NOMO-1 treated with DMSO at 0.1 percent for 48 hours (cell line): ENCODE measurements at regions not wholly inside any gene's neighbourhood (a gene's known extent, or its start where the extent isn't known, plus 50 kb on each side); places are given as distances from the start of the nearest gene placed in this dataset.
"Not testable (repeated sequence)": the region's sequence is repeated elsewhere in the genome, so short reads cannot be mapped to it uniquely, and the experiment has no call there.

Experiments used
- DNase-seq: peaks from one replicate; lab custom pipeline; 2025; ENCODE audit not compliant: unreplicated experiment; lab: John Stamatoyannopoulos, UW

GRCh38 chr9:71285191-71285656 is 163.8 kb upstream of the TRPM3 start:
- DNase-seq: peak; percentile 16

DNA sequence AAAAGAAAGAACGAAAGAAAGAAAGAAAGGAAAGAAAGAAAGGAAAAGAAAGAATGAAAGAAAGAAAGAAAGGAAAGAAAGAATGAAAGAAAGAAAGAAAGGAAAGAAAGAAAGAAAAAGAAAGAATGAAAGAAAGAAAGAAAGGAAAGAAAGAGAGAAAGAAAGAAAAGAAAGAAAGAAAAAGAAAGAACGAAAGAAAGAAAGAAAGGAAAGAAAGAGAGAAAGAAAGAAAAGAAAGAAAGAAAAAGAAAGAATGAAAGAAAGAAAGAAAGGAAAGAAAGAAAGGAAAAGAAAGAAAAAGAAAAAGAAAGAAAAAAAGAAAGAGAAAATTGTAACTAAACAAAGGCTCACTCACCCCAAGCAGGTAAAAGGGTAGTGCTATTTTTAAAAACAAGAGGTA is 160.7 kb upstream of the TRPM3 start:
- DNase-seq: not testable (repeated sequence)

- no peak for DNase-seq
Observed at GRCh38 chr9:71279151-71279739, 157.8 kb upstream of the TRPM3 start.

DNA sequence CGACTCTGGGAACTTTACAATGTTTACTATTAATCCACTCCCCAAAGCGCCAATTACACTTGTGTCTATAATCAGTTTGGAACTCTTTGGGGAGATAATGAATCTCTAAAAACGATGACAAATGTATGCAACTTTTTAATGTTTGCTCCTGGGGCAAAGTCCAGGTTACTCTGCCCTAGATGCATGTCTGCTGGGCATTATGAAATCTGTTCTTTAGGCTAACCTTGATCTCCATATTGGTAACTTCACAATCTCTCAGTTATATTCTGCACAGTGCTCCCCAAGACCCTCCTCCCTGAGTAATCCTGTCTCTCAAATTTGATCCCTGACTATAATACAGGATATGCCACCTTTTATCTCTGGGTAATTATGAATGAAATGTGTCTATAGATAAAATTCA is 152.2 kb upstream of the TRPM3 start:
- no peak for DNase-seq

- DNase-seq: no peak
Observed at GRCh38 chr9:71271602-71272001, 150.2 kb upstream of the TRPM3 start.

DNA sequence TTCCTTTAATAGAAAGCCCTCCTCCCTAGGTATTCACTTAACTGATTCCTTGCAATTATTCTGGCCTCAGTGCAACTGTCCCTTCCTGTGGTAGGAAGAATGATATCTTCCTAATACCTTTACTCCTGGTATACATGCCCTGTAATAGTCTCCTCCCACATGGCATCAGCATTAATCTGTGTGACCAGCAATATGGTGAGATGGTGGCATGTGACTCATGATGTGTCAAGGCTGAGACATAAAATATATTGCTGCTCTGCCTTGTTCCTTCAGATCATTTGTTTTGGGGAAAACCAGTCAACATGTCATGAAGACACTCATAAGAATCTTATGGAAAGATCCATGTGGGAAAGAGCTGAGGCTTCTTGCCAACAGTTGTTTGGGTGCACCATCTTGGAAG is 149.1 kb upstream of the TRPM3 start:
- no peak for DNase-seq

DNA sequence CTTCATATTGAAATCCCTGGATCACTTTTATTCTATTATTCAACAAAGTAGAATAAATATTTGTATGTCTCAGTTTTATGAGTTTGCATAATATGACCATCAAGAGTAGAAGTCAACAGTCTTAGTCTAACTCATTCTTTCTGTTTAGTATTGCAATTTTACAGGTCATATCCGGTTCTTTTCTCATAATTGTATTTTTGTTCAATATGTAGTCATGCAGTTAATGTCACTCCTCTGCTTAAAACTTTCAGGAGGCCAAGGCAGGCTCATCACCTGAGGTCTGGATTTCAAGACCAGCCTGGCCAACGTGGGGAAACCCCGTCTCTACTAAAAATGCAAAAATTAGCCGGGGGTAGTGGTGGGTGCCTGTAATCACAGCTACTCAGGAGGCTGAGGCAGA is 148.4 kb upstream of the TRPM3 start:
- DNase-seq: no peak

- DNase-seq: no peak
Observed at GRCh38 chr9:71268871-71269635, 147.6 kb upstream of the TRPM3 start.

GRCh38 chr9:71263451-71263850 is 142.0 kb upstream of the TRPM3 start:
- no peak for DNase-seq

DNA sequence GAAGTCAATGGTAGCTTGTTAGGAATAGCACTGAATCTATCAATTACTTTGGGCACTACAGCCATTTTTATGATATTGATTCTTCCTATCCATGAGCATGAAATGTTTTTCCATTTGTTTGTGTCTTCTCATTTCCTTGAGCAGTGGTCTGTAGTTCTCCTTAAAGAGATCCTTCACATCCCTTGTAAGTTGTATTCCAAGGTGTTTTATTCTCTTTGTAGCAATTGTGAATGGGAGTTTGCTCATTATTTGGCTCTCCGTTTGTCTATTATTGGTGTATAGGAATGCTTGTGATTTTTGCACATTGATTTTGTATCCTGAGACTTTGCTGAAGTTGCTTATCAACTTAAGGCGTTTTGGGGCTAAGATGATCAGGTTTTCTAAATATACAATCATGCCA is 139.0 kb upstream of the TRPM3 start:
- not testable (repeated sequence) for DNase-seq

DNA sequence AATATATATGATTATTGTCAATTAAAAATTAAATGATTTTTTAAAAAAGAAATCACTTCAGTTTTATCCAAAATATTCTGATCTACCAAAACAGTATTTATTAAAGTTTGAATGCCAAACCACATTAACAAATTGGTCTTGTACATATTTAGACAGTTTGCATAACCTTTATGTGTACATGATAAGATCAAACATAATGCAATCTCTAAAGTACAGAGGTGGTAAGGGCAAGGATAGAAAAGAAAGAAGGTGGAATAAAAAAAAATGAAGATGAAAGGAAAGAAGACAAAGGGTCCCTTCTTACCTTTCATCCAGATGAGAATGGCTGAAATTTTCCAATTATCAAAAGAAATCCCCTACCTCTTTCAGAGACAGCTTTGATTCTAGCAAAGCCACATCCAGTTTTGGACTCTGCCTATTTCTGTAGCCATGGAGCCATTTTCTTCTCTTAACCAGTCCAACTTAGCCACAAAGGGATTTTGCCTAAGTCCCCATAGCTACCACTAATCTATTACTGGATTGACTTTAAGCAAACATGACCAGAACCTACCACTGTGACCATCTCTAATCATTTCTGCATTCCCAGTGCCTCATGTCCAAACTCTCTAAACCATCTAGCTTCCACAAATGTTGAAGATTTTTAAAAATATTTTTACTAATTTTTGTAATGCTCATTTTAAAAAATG is 133.3 kb upstream of the TRPM3 start:
- no peak for DNase-seq

DNA sequence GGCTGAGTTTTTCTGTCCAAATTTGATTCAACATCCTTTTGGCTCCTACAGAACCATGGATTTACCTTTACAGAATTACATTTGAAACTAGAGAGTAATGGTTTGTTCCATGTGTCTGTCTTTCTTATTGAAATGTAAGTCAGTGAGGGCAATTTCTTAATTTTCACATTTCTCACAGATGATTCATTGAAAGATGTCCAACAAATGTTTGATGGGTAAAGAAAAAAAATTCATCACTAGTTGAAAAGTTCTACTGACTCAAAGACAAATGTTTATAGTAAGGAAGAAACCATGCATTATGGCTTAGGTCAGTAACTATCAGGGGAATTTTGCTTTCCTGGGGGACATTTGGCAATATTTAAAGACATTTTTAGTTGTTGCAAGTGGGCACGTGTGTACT is 131.6 kb upstream of the TRPM3 start:
- DNase-seq: no peak

DNA sequence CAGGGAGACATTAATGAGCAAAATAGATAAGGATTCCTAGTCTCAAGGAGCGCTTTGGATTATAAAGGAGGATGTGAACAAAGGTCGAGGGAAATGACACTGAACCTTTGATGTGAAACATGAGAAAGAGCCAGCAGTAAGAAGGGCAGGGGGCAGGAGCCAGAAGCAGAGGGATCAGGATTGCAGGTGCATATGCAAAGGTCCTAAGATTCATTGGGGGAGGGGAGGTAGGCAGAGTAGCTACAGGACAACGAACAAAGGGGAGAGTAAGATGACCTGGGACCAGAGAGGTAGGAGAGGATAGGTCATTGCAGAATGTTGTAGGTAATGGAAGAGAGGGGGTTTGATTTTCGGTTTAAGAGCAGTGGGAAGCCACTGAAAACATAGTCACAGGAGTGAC is 129.2 kb upstream of the TRPM3 start:
- no peak for DNase-seq

GRCh38 chr9:71249729-71250317 is 128.4 kb upstream of the TRPM3 start:
- DNase-seq: peak; percentile 14

DNA sequence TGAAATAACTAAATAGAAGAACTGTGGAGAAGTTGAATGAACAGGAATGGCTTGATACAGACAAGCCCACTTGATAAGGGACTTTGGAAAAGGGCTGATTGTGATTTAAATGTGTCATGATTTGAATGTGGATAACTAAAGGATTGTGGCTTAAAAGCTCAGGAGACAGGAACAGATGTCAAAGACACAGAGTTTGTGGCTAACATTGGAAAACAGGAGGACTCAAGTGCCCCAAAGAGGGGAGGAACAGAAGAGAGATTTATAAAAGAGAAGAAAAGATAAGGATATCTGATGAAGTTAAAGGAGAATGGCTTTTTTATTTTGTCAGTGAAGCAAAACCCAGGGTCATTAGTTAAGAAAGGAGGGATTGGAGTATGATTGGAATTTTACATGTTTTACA is 124.2 kb upstream of the TRPM3 start:
- DNase-seq: no peak

GRCh38 chr9:71243951-71244350 is 122.5 kb upstream of the TRPM3 start:
- no peak for DNase-seq

GRCh38 chr9:71242081-71242480 is 120.7 kb upstream of the TRPM3 start:
- no peak for DNase-seq

DNA sequence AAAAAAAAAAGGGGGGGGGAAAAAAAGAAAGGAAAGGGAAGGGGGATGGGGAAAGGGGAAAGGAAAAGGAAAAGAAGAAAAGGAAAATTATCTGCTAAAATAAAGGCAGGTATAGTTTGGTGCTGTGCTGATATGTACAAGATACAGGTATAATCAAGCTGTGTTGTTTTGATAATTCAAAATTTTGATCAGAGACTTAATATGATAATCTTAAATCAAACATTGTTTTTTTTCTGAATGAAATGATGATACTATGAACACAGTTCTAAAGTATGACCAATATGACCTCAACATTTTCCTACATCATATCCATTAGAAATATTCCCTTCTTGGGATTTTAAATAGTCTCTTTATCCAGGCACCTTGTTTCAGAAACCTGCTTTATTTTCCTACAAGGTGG is 115.6 kb upstream of the TRPM3 start:
- no peak for DNase-seq

- DNase-seq: no peak
Observed at GRCh38 chr9:71233646-71234045, 112.2 kb upstream of the TRPM3 start.

GRCh38 chr9:71223953-71224538 is 102.6 kb upstream of the TRPM3 start:
- no peak for DNase-seq

DNA sequence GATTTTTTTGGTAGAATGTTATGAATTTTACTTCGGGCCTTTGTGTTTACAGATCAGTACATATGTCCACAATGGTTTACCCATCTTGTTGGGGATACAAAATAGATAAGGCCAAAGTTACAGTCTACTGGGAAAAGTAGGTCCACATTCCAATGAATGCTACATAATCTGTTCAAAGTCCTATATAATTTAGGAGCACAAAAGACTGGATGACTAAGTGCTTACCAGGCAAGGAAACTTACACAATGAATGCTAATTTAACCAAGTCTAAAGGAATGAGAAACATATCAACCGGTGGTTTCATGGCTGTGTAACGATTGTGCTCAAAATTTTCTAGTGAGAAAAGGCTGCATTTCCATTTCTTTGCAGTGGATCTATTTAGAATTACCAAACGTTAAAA is 97.4 kb upstream of the TRPM3 start:
- DNase-seq: no peak
